T-helper 1 cell treated with Interleukin-12 subunit alpha and Interleukin-12 subunit beta and Interleukin-4 antibody, amounts not matched to agents 30 ng/mL and 1 ng/mL, for 36 hours (primary cell): ENCODE measurements at regions not wholly inside any gene's neighbourhood (a gene's known extent, or its start where the extent isn't known, plus 50 kb on each side); places are given as distances from the start of the nearest gene placed in this dataset.

Experiments
- intact Hi-C: fragments of 100-400 bp; cut with micrococcal nuclease; formaldehyde crosslinking; loops from one replicate; pipeline ENCODE4 v1.15.1; 2024

DNA sequence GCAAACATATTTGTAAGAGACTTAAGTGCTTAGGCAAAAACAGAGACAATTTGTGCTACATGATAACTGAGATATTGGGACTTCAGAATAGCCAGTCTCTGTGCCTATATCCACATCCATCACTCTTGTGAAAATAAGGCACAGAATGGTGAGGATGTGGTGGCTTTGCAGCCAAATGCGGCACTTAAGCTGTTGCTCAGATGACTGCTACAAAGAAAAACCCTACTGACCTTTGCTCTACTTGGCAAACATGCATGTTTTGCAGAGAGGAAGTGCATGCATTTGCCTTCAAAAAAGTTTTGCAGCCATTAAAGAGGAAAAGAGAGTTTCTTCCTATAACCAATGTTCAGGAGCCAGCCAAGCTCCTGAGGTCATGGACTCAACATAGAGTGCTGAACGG lies 675.0 kb upstream of the KIRREL3 start:
- intact Hi-C loops = no loop called here

DNA sequence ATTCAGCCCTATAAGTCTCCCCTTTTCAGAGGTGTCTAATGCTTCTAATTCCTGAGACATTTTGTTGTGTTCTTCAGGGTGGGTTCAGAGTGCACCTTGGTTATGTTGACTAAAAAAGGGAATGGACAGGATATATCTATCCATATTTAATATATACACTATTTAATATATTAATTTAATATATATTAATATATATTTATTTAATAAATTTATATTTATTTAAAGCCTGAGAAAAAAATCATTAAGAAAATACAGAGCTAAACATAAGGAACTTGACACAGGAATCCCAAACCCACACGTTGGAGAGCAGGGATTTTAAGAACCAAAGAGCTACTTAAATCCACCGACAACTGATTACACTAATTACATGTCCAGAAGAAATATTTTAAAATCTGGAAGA lies 674.2 kb upstream of the KIRREL3 start:
- intact Hi-C loops = no loop called here

DNA sequence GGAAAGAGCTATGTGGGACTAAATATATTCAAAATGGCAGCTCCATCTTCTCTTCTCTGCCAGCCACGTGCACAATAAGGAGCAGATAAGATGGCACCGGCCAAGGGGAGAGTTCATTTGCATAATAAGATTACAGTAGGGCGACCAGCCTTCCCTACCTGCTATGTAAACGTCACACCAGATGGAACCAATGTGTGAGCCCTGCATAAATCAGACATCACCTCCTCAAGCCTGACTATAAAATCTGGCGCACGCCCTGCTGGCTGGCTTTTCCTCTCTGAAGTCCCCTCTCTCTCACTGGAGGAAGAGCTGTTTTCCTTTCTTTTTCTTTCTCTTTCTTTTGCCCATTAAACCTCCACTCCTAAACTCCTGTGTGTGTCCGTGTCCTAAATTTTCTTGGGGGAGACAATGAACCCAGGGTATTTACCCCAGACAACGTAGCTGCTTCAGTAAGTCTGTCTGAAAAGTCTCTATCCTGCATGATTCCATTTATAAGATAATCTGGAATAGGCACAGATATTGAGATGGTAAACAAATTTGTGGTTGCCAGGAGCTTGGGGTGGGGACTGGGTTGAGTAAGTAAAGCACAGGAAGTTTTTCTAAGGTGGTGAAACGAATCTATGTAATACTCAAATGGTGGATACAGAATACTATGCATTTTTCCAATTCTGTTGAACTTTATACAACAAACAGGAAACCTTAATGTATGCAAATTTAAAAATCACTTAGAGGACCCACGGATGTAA lies 670.0 kb upstream of the KIRREL3 start:
- intact Hi-C loops = no loop called here

DNA sequence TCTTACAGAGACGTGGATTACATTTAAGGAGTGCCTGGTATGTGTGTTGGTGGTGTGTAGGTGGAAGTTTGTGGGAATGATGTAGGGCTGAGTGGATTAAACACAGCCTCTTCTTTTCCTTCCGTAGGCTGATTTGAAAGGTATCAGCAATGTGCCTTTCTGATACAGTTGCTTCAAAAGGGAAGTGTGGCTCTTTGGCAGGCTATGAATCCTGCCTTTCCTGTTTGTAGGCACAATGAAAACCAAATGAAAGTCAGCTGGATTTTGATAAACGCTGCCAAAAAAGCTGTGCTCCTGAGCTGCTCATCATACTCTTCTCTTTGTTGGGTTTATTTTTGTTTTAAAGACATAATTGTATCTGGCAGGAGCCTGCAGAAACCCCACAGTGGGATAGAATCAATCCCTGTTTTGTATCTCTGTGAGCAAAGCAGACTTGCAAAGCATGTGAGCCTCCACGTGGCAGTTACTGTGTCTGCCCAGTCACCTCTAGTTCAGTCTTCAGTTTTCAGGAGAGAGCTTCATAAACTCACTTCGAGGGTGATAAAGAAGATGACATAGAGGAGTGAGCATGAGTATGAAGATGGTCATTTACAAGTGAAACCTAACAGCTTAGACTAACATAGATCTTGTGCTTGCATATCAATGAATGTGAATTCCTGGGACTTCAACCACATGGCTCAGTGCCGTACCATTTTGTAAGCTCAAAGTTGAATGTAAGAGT lies 655.7 kb upstream of the KIRREL3 start:
- intact Hi-C loops = no loop called here

DNA sequence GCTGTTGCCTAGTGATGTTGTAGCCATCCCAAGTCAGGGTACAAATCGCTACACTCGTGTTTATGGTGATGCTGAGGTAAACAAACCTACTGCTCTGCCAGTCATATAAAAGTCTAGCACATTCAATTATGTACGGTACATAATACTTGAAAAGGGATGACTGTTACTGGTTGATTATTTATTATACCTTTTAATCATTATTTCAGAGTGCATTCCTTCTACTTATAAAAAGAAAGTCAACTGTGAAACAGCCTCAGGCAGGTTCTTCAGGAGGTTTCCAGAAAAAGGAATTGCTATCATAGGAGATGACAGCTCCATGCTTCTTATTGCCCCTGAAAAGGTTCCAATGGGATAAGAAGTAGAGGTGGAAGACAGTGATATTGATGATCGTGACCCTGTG lies 652.5 kb upstream of the KIRREL3 start:
- intact Hi-C loops = no loop called here

DNA sequence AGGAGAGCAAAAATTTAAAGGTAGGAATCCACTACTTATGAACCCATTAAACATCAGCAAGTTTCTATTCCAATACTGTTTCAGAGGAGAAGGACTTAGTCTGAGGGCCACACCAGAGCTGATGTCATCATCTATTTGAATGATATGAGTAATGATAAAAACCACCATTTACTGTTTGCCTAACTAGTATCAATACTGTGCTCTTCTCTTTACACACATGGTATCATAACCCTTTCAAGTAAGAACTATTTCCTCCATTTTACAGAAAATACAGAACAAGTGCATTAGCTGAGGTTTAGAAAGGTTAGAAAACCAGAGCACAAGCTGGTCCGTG lies 651.3 kb upstream of the KIRREL3 start:
- intact Hi-C loops = no loop called here

DNA sequence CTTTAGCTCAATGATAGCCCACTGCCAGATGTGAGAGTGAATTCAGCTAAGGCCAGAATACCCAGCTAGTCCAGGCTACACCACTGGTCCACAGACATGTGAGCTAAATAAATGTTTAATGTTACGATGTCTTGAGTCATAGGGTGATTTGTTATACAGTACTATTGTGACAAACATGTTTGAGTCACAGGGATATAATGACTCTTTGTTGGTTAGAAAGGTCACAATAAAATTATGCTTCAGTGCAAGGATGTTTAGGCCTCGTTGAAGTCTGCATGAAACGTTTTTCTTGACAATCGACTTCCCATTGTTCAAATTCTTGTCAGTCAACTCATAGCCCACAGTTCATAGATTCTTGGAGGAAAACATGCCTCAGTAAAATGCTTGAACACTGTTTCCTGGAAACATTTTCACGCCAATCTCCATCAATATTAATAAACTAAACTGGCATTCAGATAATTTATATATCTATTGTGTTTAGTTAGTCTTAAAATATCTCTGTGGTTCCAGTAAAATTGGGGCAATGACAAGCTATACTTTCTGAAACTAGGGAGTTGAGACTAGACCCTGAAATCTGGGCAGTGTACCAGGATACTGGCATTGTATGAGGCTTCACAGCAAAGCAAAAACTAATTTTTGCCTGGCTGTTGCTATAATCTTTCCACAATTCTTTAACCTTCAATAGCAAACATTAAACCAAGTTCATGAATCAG lies 650.8 kb upstream of the KIRREL3 start:
- intact Hi-C loops = no loop called here

DNA sequence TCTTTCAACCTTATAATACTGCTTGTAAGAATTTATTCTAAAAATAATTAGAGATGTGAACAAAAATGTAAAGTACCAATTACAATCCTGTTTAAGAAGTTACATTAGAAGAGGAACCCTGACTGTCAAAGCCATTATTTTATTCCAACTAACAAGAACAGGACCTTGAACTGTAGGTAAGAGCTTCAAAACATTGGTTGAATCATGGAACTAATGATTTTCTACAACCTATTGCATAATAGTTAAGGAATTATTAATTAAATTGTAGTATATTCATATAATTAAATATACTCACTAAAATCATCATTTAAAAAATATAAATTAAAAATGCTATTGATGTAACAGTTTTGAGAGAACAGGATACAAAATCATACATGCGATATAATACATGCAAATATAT lies 649.4 kb upstream of the KIRREL3 start:
- intact Hi-C loops = no loop called here

DNA sequence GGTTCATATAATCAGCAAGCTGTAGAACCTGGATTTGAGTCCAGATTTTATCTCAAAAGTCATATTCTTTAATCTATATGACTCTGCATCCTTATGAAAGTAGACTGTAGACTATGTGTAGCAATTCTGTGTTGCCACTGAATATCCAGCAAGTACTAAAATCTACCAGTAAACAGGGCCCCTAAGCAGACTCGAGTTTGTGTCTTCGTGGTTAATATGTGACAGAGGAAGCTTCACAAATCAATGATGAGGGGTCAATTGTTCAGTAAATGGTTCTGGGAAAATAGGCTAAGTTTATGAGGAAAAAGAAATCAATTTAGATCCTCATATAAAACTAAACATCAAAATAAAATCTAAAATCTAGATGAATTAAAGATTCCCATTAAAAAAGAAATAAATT lies 648.5 kb upstream of the KIRREL3 start:
- intact Hi-C loops = no loop called here

DNA sequence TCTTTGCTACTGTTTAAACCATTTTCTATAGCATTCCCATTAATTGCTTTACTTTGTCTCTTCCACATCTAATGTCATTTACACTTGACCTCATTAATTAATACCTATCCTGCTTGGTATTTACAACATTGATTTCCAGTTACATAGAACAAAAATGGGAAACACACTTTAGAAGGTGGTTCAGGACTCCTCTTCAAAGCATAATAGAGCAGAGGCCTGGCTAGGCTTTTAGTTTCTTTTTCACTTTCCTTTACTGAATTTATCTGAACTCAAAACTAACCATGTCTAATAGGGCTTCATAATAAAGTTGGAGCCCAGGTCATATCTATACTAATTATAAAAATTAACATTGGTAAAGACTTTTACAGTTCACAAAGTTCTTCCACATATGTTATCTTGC lies 648.0 kb upstream of the KIRREL3 start:
- intact Hi-C loops = no loop called here

DNA sequence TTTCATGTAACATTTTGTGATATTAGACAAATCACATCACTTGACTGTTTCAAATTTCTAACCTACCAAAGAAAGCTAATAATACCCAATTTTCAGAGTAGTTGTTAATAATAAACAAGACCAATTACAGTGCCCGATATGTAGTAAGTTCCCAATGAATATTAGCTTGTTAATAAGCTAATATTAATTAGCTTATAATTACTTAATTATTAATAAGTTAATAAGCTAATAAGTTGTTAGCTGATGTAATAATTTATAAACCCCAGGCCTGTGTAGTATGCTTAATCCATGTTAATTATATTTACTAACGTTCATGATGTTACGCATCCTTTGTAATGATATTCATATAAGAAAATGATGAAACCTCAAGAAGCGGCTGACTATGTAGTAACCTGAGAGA lies 643.8 kb upstream of the KIRREL3 start:
- intact Hi-C loops = no loop called here

DNA sequence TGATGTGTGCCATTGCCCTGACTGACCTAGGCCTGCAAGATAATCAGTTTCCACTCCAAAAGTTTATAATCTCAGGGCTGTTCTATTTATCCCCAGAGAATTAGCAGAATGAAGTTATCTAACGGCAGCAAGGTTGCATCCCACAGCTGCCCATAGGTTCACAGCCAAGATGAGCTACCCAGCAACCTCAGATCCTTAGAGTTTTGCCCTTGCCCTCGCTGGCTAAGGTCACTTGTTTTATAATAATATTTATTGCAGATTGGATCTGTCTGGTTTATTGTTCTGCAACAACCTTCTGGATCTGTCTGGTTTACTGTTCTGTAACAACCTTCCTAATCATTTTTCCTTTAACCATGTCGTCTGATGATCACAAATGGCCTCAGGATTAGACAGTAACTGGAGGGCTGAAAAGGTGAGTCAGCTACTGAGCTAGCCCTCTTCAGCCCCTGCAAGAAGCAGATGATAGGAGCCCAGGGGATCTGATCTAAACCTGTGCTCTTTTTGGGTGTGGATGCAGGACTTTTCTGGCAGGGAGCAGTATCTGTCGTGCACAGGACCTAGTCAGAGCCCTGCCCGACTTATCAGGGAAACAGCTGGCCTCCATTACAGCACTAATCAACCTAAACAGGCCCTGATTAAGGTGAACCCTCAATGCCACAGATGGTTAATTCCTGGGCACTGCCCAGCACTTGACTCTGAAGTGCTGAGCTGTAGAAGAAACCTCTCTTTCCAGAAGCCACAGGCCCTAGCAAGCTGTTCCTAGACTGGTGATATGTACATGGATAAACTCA lies 642.9 kb upstream of the KIRREL3 start:
- intact Hi-C loops = no loop called here

DNA sequence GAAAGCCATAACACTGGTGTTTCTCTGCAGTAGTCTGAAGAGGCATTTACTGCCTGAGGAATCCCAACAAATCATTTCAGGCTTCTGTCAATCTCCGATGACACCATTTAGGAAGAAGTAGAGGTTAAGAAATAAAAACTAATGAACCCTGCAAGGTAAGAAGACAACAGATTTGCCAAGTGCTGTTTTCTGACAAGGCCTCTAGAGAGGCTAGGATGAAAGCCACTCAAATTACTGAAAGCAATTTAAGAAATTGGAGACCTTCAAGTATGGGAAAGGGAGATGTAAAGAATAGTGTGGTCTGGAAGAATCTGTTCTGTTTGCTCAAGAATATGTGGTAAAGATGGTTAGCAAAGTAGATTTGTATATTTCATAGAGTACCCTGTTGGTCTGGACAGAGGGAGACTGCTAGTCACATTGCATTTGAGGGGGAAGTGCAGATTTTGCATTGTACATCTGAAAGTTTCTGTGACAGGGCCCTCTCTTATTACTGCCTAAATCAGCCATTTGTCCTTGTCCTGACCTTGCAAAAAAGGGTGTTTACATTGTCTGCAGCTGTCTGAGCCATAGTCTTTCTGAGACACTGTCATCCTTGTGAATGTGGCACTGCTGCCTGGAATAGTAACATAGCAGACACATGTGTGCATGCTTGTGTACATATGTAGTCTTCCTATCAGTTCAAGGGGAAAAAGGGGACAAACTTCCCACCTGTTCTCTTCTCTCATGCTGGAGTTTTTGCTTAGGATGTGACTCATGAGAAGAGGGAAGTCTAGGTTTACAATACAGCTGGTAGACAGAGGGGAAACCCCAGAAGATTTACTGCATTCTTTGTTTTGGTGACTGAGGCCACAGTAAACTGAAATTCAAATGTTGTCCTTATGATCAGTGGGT lies 640.2 kb upstream of the KIRREL3 start:
- intact Hi-C loops = no loop called here

DNA sequence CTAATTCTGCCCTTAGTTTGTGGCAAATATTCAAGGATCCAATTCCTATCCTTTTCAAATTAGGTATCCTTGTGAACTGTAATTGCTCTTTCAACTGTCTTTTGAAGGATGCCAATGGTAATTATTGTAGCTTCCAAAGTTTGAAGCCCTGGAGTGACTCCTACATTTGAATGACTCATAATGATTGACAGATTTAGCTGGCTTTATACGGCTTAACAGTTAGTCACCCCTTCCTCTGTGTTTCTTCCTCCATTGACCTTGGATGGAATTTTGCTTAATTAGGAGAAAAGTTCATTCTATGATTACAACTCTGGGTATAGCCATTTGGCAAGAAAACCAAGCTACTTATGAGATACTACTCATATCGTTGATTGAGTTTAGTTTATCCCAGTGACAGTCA lies 639.3 kb upstream of the KIRREL3 start:
- intact Hi-C loops = no loop called here

DNA sequence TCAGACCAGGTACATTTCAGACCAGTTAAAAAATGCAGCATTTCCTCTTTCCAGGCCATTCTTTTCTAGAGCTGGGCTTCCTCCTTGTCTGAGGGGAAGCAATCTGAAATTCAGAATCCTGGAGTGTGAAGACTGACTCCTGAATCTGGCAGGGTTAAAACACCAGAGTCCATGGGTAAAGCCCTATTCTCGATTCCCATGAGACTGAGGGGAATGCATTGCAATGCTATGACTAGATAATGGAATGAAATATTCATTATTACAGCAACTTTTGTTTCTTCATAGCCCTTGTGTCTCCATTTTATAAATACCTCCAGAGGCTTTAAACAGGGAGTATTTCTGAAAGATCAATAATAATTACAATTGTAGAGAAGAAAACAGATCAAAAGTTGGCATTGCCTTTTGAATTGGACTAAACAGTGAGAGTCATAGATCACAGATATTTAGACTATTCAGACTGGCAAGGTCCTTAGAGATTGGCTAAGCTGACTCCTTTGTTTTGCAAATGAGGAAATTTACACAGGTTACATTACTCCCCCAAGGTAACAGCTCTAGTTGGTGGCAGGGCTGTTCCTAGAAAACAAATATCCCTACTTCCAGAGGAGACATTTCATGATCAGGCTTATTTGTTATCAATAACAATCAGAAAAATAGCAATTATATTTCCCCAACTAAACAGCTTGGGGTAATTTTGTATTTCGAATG lies 632.6 kb upstream of the KIRREL3 start:
- intact Hi-C loops = no loop called here

DNA sequence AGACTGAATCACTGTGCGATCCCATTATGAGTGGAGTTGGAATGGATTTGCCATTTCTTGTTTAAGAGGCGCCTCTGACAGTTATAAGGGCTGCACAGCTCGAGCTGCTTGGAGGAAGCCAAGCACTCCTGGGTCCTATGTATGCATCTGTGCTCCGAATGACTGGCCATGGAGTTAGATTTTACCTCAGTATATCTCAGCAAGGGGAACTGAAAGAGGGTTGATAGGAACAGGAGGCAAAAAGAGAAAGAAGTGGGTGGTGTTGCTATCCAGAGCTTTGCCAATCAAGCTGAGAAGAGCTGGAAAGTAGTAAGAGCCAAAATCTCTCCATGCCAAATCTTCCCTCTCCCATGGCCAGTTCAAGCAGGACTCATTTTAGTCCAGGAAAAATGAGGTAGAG lies 632.0 kb upstream of the KIRREL3 start:
- intact Hi-C loops = no loop called here

DNA sequence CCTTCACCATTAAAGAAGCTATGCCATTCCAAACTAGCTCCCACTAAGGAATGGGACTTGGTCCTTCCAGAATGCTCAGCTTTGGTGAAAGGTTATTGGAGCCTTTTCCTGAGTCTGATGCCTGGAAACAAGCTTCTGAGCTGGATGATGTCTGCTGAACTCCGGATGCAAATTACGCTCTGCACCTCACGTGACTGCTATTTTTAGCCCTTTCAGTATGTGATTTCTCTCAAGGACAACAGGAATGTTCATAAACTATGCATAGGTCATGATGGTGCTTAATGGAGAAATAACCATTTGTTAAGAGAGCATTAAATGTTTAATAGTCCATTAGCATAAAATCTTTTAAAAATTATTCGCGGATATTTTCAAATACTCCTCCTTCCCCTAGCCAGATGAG lies 631.4 kb upstream of the KIRREL3 start:
- intact Hi-C loops = no loop called here

DNA sequence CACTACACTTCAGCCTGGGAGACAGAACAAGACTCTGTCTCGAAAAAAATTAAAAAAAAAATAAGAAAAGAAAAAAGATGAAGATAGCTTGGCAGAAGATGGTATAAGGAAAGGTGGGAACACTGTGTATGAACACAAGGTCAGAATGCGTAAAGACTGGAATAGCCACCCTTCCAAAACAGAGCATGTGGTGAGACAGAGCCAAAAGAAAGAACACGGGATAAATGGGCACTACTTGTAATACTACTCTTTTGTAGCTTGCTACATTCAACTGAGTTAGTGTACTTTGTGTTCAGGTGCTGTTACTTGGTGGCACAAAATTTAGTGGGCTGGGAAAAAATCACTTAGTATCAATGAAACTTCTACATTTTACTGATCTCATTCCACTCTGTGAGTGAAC lies 628.6 kb upstream of the KIRREL3 start:
- intact Hi-C loops = no loop called here

DNA sequence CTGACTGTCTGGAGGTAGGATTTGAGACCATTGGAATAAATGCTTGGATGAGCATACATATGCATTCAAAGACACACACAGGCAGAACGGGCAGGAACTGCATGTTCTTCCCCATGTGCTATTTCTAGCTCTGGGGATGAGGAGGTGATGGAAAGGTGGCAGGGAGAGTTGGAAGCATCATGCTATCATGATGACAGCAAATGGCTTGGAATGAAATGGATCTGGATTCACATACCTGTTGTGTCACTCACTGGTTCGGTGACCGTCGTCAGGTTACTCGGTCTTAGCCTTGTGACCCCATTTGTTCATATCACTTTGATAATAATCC lies 627.9 kb upstream of the KIRREL3 start:
- intact Hi-C loops = no loop called here
